ENCODE measurements at regions not wholly inside any gene's neighbourhood (a gene's known extent, or its start where the extent isn't known, plus 50 kb on each side); places are given as distances from the start of the nearest gene placed in this dataset.
"Not testable (repeated sequence)": the region's sequence is repeated elsewhere in the genome, so short reads cannot be mapped to it uniquely, and the experiment has no call there.

DNA sequence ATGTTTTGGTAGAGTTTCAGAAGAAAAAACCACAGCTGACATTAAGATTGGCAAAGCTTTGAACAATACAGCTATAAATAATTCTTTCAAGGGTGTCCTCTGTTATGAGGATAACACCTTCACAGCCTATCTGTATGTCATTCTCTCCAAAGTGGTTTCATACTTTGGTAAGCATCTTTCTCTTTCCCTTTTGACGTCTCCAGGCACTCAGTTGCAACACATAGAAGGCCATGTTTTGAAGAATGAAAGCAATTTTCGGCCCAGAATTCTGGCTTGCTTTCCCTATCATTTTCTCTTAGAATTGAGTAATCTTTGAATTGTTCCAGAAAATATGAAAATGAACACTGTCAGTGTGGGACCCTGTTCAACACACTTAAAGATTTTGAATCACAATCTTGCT lies 200.0 kb upstream of the CBLB start:
- POLR2A ChIA-PET: no interaction called here
- CTCF ChIA-PET: no interaction called here

DNA sequence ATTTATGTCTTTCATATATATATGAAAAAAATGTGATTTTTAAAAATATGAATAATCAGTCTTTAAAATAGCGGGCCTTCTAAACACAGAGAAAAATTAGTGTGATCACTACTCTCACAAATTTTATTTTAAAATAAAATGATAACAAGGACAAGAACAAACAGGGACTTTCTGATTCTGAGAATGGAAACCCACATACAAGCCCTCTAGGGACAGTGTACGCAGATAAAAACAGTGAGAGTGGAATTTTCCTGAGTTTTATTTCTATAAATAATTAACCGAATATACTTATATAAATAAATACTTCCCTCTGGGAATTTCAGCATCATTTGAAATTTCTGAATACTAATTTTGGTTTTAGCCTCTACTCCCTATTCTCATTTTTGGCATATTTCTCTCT lies 201.4 kb upstream of the CBLB start:
- H3K4me3 ChIP-seq (ENCODE audit: low read depth, low read length): no peak overlapping the region
- no peak for DNase-seq (ENCODE audit: low read depth, low spot score)
- TF ChIP-seq, protein P1, sequence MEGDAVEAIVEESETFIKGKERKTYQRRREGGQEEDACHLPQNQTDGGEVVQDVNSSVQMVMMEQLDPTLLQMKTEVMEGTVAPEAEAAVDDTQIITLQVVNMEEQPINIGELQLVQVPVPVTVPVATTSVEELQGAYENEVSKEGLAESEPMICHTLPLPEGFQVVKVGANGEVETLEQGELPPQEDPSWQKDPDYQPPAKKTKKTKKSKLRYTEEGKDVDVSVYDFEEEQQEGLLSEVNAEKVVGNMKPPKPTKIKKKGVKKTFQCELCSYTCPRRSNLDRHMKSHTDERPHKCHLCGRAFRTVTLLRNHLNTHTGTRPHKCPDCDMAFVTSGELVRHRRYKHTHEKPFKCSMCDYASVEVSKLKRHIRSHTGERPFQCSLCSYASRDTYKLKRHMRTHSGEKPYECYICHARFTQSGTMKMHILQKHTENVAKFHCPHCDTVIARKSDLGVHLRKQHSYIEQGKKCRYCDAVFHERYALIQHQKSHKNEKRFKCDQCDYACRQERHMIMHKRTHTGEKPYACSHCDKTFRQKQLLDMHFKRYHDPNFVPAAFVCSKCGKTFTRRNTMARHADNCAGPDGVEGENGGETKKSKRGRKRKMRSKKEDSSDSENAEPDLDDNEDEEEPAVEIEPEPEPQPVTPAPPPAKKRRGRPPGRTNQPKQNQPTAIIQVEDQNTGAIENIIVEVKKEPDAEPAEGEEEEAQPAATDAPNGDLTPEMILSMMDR (IDR thresholded peaks at IDR 0.05; ENCODE audit: insufficient read depth, low read length, missing control alignments): no peak
- ChIA-PET POLR2A (no interaction called here), CTCF (no interaction called here)

More for the DNA sequence above, 200.0 kb upstream of the CBLB start:
- H3K4me3 ChIP-seq (ENCODE audit: low read depth, low read length): no peak overlapping the region
- TF ChIP-seq, protein P1 (IDR thresholded peaks at IDR 0.05; ENCODE audit: insufficient read depth, low read length, missing control alignments): no peak
- no peak for DNase-seq (ENCODE audit: low read depth, low spot score)

DNA sequence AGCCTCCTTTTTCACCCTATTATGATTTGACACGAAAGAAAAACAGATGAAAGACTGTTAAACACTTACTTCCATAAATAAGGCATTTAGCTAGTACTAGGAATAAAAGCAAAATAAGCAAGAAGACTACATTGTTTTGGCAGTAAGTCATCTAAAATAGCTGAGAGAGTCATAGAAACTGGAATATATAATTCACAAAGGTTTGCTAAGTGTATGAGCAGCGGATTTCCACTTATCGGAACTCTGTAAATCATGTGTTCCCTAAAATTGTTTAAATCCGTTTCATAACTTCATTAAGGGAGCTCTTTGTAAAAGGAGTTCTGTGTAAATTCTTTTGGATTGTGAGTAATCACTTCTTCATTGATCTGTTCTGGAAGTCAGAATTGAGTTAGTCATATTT lies 202.5 kb upstream of the CBLB start:
- CTCF ChIA-PET: interaction anchor here (0.7 kb wide), 1 partner anchor 1045 kb away, joined by 3 read pairs; no protein-coding TSS in a partner anchor
- no peak overlapping the region for H3K4me3 ChIP-seq (ENCODE audit: low read depth, low read length)
- POLR2A ChIA-PET: no interaction called here
- TF ChIP-seq, protein P1 (IDR thresholded peaks at IDR 0.05; ENCODE audit: insufficient read depth, low read length, missing control alignments): no peak
- no peak for DNase-seq (ENCODE audit: low read depth, low spot score)

GRCh38 chr3:106072596-106072995 lies 203.8 kb upstream of the CBLB start:
- DNase-seq (ENCODE audit: low read depth, low spot score); H3K4me3 ChIP-seq (ENCODE audit: low read depth, low read length); CTCF ChIA-PET; POLR2A ChIA-PET: not testable (repeated sequence)

DNA sequence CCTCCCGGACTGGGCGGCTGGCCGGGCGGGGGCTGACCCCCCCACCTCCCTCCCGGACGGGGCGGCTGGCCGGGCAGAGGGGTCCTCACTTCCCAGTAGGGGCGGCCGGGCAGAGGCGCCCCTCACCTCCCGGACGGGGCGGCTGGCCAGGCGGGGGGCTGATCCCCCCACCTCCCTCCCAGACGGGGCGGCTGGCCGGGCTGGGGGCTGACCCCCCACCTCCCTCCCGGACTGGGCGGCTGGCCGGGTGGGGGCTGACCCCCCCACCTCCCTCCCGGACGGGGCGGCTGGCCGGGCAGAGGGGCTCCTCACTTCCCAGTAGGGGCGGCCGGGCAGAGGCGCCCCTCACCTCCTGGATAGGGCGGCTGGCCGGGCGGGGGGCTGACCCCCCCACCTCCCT lies 205.0 kb upstream of the CBLB start:
- CTCF ChIA-PET; DNase-seq (ENCODE audit: low read depth, low spot score); H3K4me3 ChIP-seq (ENCODE audit: low read depth, low read length); POLR2A ChIA-PET: not testable (repeated sequence)

- H3K4me3 ChIP-seq (ENCODE audit: low read depth, low read length); CTCF ChIA-PET; POLR2A ChIA-PET; DNase-seq (ENCODE audit: low read depth, low spot score): not testable (repeated sequence)
These were observed 206.9 kb upstream of the CBLB start for GRCh38 chr3:106075731-106076130.

DNA sequence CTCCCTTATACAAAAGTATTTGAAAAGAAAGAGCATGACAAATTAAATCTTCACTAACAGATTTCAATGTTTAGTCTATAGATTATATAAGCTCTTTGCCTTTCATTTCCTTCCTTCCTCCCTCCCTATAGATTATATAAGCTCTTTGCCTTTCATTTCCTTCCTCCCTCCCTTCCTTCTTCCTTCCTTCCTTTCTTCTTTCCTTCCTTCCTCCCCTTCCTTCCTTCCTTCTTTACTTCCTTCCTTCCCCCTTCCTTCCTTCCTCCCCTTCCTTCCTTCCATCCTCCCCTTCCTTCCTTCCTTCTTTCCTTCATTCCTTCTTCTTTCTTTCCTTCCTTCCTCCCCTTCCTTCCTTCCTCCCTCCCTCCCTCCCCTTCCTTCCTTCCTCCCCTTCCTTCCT lies 209.8 kb upstream of the CBLB start:
- TF ChIP-seq, protein P1 (IDR thresholded peaks at IDR 0.05; ENCODE audit: insufficient read depth, low read length, missing control alignments): no peak
- no peak for DNase-seq (ENCODE audit: low read depth, low spot score)
- ChIA-PET CTCF (no interaction called here), POLR2A (no interaction called here)
- no peak overlapping the region for H3K4me3 ChIP-seq (ENCODE audit: low read depth, low read length)

- no peak overlapping the region for H3K4me3 ChIP-seq (ENCODE audit: low read depth, low read length)
- ChIA-PET POLR2A (no interaction called here), CTCF (no interaction called here)
- no peak for DNase-seq (ENCODE audit: low read depth, low spot score)
- TF ChIP-seq, protein P1 (IDR thresholded peaks at IDR 0.05; ENCODE audit: insufficient read depth, low read length, missing control alignments): no peak
These were observed 213.8 kb upstream of the CBLB start for GRCh38 chr3:106082616-106083015.

All from AG04449 (cell line).